OCI-LY7 (cell line): ENCODE measurements at regions not wholly inside any gene's neighbourhood (a gene's known extent, or its start where the extent isn't known, plus 50 kb on each side); places are given as distances from the start of the nearest gene placed in this dataset.
"Not testable (repeated sequence)": the region's sequence is repeated elsewhere in the genome, so short reads cannot be mapped to it uniquely, and the experiment has no call there.

Experiments used
- EZH2phosphoT487 ChIP-seq: fragments of 200-600 bp; sonication (generic); IDR thresholded peaks from 2 replicates; pipeline ENCODE4 v1.6.1; 2018; ENCODE audit warnings: low read depth, borderline replicate concordance, mild to moderate bottlenecking, mixed run types, antibody characterized with exemption, low read length, moderate library complexity, mixed read lengths
- TF ChIP-seq, protein P1 (sequence below): fragments of 200-600 bp; sonication (generic); conservative IDR thresholded peaks from 2 replicates; pipeline ENCODE4 v1.5.1; 2014; ENCODE audit warnings: mild to moderate bottlenecking, antibody characterized with exemption, low read length, moderate library complexity, mixed read lengths

DNA sequence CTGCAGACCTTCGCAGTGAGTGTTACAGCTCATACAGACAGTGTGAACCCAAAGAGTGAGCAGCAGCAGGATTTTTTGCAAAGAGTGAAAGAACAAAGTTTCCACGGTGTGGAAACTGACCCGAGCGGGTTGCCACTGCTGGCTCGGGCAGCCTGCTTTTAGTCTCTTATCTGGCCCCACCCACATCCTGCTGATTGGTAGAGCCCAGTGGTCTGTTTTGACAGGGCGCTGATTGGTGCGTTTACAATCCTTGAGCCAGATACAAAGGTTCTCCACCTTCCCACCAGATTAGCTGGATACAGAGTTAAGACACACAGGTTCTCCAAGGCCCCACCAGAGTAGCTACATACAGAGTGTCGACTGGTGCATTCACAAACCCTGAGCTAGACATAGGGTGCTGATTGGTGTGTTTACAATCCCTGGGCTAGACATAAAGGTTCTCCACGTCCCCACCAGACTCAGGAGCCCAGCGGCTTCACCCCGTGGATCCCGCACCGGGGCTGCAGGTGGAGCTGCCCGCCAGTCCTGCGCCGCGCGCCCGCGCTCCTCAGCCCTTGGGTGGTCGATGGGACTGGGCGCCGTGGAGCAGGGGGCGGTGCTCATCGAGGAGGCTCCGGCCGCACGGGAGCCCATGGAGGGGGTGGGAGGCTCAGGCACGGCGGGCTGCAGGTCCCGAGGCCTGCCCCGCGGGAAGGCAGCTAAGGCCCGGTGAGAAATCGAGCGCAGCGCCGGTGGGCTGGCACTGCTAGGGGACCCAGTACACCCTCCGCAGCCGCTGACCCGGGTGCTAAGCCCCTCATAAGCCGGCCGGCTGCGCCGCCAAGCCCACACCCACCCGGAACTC, 102.8 kb upstream of the KMT2C start:
- TF ChIP-seq, protein P1, sequence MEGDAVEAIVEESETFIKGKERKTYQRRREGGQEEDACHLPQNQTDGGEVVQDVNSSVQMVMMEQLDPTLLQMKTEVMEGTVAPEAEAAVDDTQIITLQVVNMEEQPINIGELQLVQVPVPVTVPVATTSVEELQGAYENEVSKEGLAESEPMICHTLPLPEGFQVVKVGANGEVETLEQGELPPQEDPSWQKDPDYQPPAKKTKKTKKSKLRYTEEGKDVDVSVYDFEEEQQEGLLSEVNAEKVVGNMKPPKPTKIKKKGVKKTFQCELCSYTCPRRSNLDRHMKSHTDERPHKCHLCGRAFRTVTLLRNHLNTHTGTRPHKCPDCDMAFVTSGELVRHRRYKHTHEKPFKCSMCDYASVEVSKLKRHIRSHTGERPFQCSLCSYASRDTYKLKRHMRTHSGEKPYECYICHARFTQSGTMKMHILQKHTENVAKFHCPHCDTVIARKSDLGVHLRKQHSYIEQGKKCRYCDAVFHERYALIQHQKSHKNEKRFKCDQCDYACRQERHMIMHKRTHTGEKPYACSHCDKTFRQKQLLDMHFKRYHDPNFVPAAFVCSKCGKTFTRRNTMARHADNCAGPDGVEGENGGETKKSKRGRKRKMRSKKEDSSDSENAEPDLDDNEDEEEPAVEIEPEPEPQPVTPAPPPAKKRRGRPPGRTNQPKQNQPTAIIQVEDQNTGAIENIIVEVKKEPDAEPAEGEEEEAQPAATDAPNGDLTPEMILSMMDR = not testable (repeated sequence)
- not testable (repeated sequence) for TF ChIP-seq EZH2phosphoT487
